Muscle of arm (tissue), 1 donor: ENCODE measurements at regions not wholly inside any gene's neighbourhood (a gene's known extent, or its start where the extent isn't known, plus 50 kb on each side); places are given as distances from the start of the nearest gene placed in this dataset.
A peak's percentile ranks its signal among the peaks of the same experiment; 100 is the strongest.

ENCODE experiments used
- DNase-seq: peaks from one replicate; pipeline ENCODE4 v3.0.0-alpha.2; 2013

GRCh38 chr2:761384-761783 lies 84.2 kb upstream of the TMEM18 start:
- DNase-seq = no peak

GRCh38 chr2:760001-760400 lies 82.8 kb upstream of the TMEM18 start:
- no peak for DNase-seq

GRCh38 chr2:758073-758820 lies 81.0 kb upstream of the TMEM18 start:
- no peak for DNase-seq

- no peak for DNase-seq
Measured at GRCh38 chr2:753123-753522, 75.9 kb upstream of the TMEM18 start.

GRCh38 chr2:751474-751873 lies 74.3 kb upstream of the TMEM18 start:
- no peak for DNase-seq

- DNase-seq = no peak
Measured at GRCh38 chr2:750628-751027, 73.4 kb upstream of the TMEM18 start.

- no peak for DNase-seq
Measured at GRCh38 chr2:747762-748351, 70.7 kb upstream of the TMEM18 start.

GRCh38 chr2:746697-747096 lies 69.5 kb upstream of the TMEM18 start:
- no peak for DNase-seq

GRCh38 chr2:744088-744487 lies 66.9 kb upstream of the TMEM18 start:
- no peak for DNase-seq

GRCh38 chr2:742221-742620 lies 65.0 kb upstream of the TMEM18 start:
- no peak for DNase-seq

GRCh38 chr2:741195-741496 lies 63.9 kb upstream of the TMEM18 start:
- DNase-seq = no peak

- peak; percentile 78 for DNase-seq
Measured at GRCh38 chr2:740322-741194, 63.4 kb upstream of the TMEM18 start.

GRCh38 chr2:739864-740321 lies 62.7 kb upstream of the TMEM18 start:
- DNase-seq = peak; percentile 29

GRCh38 chr2:736939-737338 lies 59.7 kb upstream of the TMEM18 start:
- DNase-seq = no peak

- DNase-seq = no peak
Measured at GRCh38 chr2:735670-736218, 58.5 kb upstream of the TMEM18 start.

GRCh38 chr2:734496-734895 lies 57.3 kb upstream of the TMEM18 start:
- DNase-seq = no peak

GRCh38 chr2:733495-733894 lies 56.3 kb upstream of the TMEM18 start:
- no peak for DNase-seq

- no peak for DNase-seq
Measured at GRCh38 chr2:733001-733400, 55.8 kb upstream of the TMEM18 start.

- no peak for DNase-seq
Measured at GRCh38 chr2:731711-732110, 54.5 kb upstream of the TMEM18 start.

- DNase-seq = no peak
Measured at GRCh38 chr2:729376-729861, 52.2 kb upstream of the TMEM18 start.

GRCh38 chr2:728165-728564 lies 51.0 kb upstream of the TMEM18 start:
- DNase-seq = no peak

GRCh38 chr2:727071-727470 lies 49.9 kb upstream of the TMEM18 start:
- no peak for DNase-seq
